Psoas muscle (tissue), 7 donors: ENCODE measurements at regions not wholly inside any gene's neighbourhood (a gene's known extent, or its start where the extent isn't known, plus 50 kb on each side); places are given as distances from the start of the nearest gene placed in this dataset.

Source experiments
- ATAC-seq, 4 donors: fragments of 200-7000 bp; cut with Tn5 transposase; one replicate each; pipeline ENCODE4 v1.9.1; 2020; ENCODE audit warnings: moderate library complexity in 3 of 4, mild to moderate bottlenecking in 2 of 4
- DNase-seq, 2 donors: peaks; one replicate each; pipeline ENCODE4 v3.0.0-alpha.2; 2020
- H3K27ac ChIP-seq: fragments of 200-600 bp; one replicate; pipeline ENCODE4 v1.8.0; 2022
- H3K27me3 ChIP-seq, 3 donors: fragments of 200-600 bp in 1 of 3; one replicate each; pipeline versions ENCODE4 v1.6.1 to v1.8.0; 2013 to 2022; ENCODE audit warnings: low read length in 2 of 3, mild to moderate bottlenecking in 2 of 3, moderate library complexity in 1 of 3; ENCODE audit not compliant: insufficient read depth in 3 of 3
- H3K36me3 ChIP-seq, 2 donors: fragments of 200-600 bp in 1 of 2; one replicate each; pipeline versions ENCODE4 v1.6.1 to v1.8.0; 2013 to 2022; ENCODE audit warnings: low read depth in 1 of 2, mild to moderate bottlenecking in 1 of 2, moderate library complexity in 1 of 2; ENCODE audit not compliant: insufficient read depth in 1 of 2
- H3K4me1 ChIP-seq: fragments of 200-600 bp; one replicate; pipeline ENCODE4 v1.8.0; 2022
- H3K4me3 ChIP-seq: fragments of 200-600 bp; one replicate; pipeline ENCODE4 v1.8.0; 2022; ENCODE audit warnings: mild to moderate bottlenecking
- H3K9me3 ChIP-seq: fragments of 200-600 bp; one replicate; pipeline ENCODE4 v1.8.0; 2022
- WGBS, 3 donors: extraction: QIAGEN DNeasy Blood & Tissue Kit; methylation state at CpG; one replicate each; pipeline versions ENCODE4 v1.1.6 to v1.1.7; 2013; 5-methylcytosine and 5-hydroxymethylcytosine counted together
- intact Hi-C, 2 donors: fragments of 100-400 bp; cut with DNase I; formaldehyde crosslinking; loops; one replicate each; pipeline versions ENCODE4 v1.11.0 to v1.14.2; 2022
- TF ChIP-seq, protein P1 (sequence below): fragments of 200-600 bp; IDR thresholded peaks from one replicate; pipeline ENCODE4 v1.8.0; 2022; ENCODE audit warnings: antibody characterized with exemption
- donor health status: healthy with polysubstance abuse.
- donor health status: DM: no; HTN: no; CAD: no; lungs with moderate emphysema.
- donor health status: Bipolar disorder and iron deficiency.
- donor health status: healthy.
- donor health status: DM: yes; HTN: yes; CAD: no.
- donor health status: DM: no; HTN: no; CAD: no.
- donor health status: DM: yes; HTN: yes; CAD: no.

- no peaks in the 10 kb centered on the region for H3K4me1 ChIP-seq
- no peak for DNase-seq
- intact Hi-C loops = no loop called here
- 52 to 57% (median 54%) methylated on average over 7 of the region's 7 CpGs for WGBS, 3 donors
- TF ChIP-seq, protein P1, sequence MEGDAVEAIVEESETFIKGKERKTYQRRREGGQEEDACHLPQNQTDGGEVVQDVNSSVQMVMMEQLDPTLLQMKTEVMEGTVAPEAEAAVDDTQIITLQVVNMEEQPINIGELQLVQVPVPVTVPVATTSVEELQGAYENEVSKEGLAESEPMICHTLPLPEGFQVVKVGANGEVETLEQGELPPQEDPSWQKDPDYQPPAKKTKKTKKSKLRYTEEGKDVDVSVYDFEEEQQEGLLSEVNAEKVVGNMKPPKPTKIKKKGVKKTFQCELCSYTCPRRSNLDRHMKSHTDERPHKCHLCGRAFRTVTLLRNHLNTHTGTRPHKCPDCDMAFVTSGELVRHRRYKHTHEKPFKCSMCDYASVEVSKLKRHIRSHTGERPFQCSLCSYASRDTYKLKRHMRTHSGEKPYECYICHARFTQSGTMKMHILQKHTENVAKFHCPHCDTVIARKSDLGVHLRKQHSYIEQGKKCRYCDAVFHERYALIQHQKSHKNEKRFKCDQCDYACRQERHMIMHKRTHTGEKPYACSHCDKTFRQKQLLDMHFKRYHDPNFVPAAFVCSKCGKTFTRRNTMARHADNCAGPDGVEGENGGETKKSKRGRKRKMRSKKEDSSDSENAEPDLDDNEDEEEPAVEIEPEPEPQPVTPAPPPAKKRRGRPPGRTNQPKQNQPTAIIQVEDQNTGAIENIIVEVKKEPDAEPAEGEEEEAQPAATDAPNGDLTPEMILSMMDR = no peak
- H3K4me3 ChIP-seq = no peak overlapping the region
- no peak overlapping the region for H3K27ac ChIP-seq
- no peaks in the 10 kb centered on the region for H3K36me3 ChIP-seq
- H3K27me3 ChIP-seq = no peaks in the 10 kb centered on the region
- no peaks in the 10 kb centered on the region for H3K9me3 ChIP-seq
- no peak for ATAC-seq
These were observed 862.3 kb downstream of the TYW1 start for GRCh38 chr7:67858931-67859330.

GRCh38 chr7:67863911-67864310, 867.3 kb downstream of the TYW1 start:
- intact Hi-C loops = no loop called here
- no peaks in the 10 kb centered on the region for H3K36me3 ChIP-seq
- H3K9me3 ChIP-seq = no peaks in the 10 kb centered on the region
- TF ChIP-seq, protein P1 = no peak
- no peak overlapping the region for H3K27ac ChIP-seq
- peaks cover 0 to 3% (median 0%) of the 10 kb centered on the region in 3 donors for H3K27me3 ChIP-seq
- H3K4me1 ChIP-seq = no peaks in the 10 kb centered on the region
- no peak overlapping the region for H3K4me3 ChIP-seq
- 76 to 83% (median 78%) methylated on average over 6 of the region's 6 CpGs for WGBS, 3 donors
- DNase-seq = no peak
- ATAC-seq = no peak

DNA sequence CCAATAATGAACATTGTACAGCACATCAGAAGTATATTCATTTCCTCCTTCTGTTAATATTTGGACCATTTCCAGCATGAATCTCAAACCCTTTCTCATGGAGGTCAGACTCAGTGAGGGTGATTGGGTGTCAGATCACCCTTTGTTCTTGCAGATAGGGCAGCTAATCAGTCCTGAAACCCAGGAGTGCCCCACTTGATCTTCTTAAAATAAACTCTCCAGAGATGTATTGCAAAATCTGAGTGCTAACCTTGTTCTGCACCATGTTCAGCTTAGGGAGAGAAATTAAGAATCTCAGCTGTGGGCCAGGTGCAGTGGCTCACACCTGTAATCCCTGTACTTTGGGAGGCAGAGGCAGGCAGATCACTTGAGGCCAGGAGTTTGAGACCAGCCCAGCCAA, 869.4 kb downstream of the TYW1 start:
- H3K27me3 ChIP-seq = peaks cover 0 to 3% (median 0%) of the 10 kb centered on the region in 3 donors
- DNase-seq (no peak), ATAC-seq (no peak)
- no peak overlapping the region for H3K4me3 ChIP-seq
- H3K4me1 ChIP-seq = no peaks in the 10 kb centered on the region
- H3K9me3 ChIP-seq = no peaks in the 10 kb centered on the region
- TF ChIP-seq, protein P1 = no peak
- no peak overlapping the region for H3K27ac ChIP-seq
- intact Hi-C loops = no loop called here
- H3K36me3 ChIP-seq = no peaks in the 10 kb centered on the region

DNA sequence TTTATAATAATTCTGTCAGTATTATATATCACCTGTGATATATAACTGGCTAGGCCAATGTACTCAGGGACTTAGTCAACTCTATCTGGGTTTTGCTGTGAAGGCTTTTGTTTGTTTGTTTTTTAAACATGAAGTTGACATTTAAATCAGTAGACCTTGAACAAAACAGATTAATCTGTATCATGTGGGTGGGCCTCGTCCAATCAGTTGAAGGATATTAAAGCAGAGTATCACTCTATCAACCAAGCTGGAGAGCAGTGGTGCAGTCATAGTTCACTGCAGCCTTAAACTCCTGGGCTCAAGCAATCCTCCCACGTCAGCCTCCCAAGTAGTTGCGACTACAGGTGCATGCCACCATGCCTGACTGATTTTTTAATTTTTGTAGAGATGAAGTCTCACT, 870.2 kb downstream of the TYW1 start:
- no peak overlapping the region for H3K4me3 ChIP-seq
- intact Hi-C loops = no loop called here
- ATAC-seq (no peak), DNase-seq (no peak)
- TF ChIP-seq, protein P1 = no peak
- no peaks in the 10 kb centered on the region for H3K9me3 ChIP-seq
- H3K27ac ChIP-seq = no peak overlapping the region
- no peaks in the 10 kb centered on the region for H3K4me1 ChIP-seq
- H3K36me3 ChIP-seq = no peaks in the 10 kb centered on the region
- H3K27me3 ChIP-seq = peaks cover 0 to 3% (median 0%) of the 10 kb centered on the region in 3 donors
- WGBS, 3 donors = 92 to 94% (median 94%) methylated on average over 3 of the region's 3 CpGs

DNA sequence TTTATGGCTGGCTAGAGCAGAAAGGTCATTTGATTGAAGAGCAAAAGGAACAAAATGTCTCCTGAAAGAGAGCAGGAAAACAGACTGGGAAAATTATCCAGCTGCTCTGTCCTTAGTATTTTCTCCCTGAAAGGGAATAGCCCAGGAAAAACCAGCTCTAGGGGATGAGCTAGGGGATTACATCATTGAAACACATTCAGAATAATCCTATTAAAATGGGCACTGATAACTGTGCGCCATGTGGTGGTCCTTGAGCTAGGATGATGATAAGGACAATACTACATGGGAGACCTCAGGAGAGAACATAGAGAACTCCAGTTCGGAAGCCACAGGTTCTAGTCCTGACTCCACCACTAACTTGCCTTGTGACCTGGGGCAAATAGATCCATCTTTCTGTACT, 873.8 kb downstream of the TYW1 start:
- ATAC-seq (no peak), DNase-seq (no peak)
- WGBS, 3 donors = 92 to 95% (median 93%) methylated on average over 2 of the region's 2 CpGs
- intact Hi-C loops = no loop called here
- H3K36me3 ChIP-seq = no peaks in the 10 kb centered on the region
- TF ChIP-seq, protein P1 = no peak
- no peaks in the 10 kb centered on the region for H3K9me3 ChIP-seq
- H3K4me3 ChIP-seq = no peak overlapping the region
- H3K4me1 ChIP-seq = no peaks in the 10 kb centered on the region
- H3K27ac ChIP-seq = no peak overlapping the region
- H3K27me3 ChIP-seq = no peaks in the 10 kb centered on the region
